H1 (cell line): ENCODE measurements at regions not wholly inside any gene's neighbourhood (a gene's known extent, or its start where the extent isn't known, plus 50 kb on each side); places are given as distances from the start of the nearest gene placed in this dataset.

Source experiments
- KDM5A ChIP-seq: fragments of 200-600 bp; IDR thresholded peaks from 2 replicates; pipeline ENCODE4 v1.7.1; 2012; ENCODE audit warnings: mild to moderate bottlenecking, low read length, inconsistent platforms, mixed read lengths
- POLR2A ChIP-seq, 2 experiments: IDR thresholded peaks; 1 replicate in 1 of 2; 2 replicates in 1 of 2; pipeline ENCODE4 v1.6.1; 2011; ENCODE audit warnings: low read depth in 2 of 2, low read length in 2 of 2, mild to moderate bottlenecking in 2 of 2; ENCODE audit errors: control extremely low read depth in 1 of 2
- RAD21 ChIP-seq, 2 experiments: IDR thresholded peaks in 1 of 2; conservative IDR thresholded peaks in 1 of 2; 2 replicates each; pipeline ENCODE4 v1.6.1; 2011; ENCODE audit warnings: low read depth in 2 of 2, low read length in 2 of 2, improper control_type of control experiment in 1 of 2, inconsistent platforms in 1 of 2, mild to moderate bottlenecking in 1 of 2, moderate library complexity in 1 of 2
- SIN3A ChIP-seq, 2 experiments: IDR thresholded peaks in 1 of 2; conservative IDR thresholded peaks in 1 of 2; 2 replicates each; pipeline ENCODE4 v1.6.1; 2011 to 2012; ENCODE audit warnings: low read length in 2 of 2, improper control_type of control experiment in 1 of 2, low read depth in 1 of 2, mild to moderate bottlenecking in 1 of 2
- TAF1 ChIP-seq: IDR thresholded peaks from 2 replicates; pipeline ENCODE4 v1.6.1; 2011; ENCODE audit warnings: mild to moderate bottlenecking, low read depth, low read length
- TF ChIP-seq, protein P1 (sequence below), 3 experiments: IDR thresholded peaks; 1 replicate in 2 of 3; 2 replicates in 1 of 3; pipeline versions ENCODE4 v1.5.1 to v1.6.1; 2011; ENCODE audit warnings: low read length in 3 of 3, mild to moderate bottlenecking in 3 of 3, inconsistent platforms in 2 of 3, low read depth in 1 of 3, moderate library complexity in 1 of 3; ENCODE audit not compliant: insufficient read depth in 1 of 3; ENCODE audit errors: control extremely low read depth in 1 of 3

GRCh38 chr2:146193619-146194018 is 1651.2 kb upstream of the ACVR2A start:
- no peak for TF ChIP-seq POLR2A (IDR thresholded peaks at IDR 0.05; ENCODE audit: control extremely low read depth in 1 of 2, low read depth in 2 of 2, low read length in 2 of 2)
- TF ChIP-seq, protein P1, sequence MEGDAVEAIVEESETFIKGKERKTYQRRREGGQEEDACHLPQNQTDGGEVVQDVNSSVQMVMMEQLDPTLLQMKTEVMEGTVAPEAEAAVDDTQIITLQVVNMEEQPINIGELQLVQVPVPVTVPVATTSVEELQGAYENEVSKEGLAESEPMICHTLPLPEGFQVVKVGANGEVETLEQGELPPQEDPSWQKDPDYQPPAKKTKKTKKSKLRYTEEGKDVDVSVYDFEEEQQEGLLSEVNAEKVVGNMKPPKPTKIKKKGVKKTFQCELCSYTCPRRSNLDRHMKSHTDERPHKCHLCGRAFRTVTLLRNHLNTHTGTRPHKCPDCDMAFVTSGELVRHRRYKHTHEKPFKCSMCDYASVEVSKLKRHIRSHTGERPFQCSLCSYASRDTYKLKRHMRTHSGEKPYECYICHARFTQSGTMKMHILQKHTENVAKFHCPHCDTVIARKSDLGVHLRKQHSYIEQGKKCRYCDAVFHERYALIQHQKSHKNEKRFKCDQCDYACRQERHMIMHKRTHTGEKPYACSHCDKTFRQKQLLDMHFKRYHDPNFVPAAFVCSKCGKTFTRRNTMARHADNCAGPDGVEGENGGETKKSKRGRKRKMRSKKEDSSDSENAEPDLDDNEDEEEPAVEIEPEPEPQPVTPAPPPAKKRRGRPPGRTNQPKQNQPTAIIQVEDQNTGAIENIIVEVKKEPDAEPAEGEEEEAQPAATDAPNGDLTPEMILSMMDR (IDR thresholded peaks at IDR 0.05; ENCODE audit: control extremely low read depth in 1 of 3, insufficient read depth in 1 of 3, low read depth in 1 of 3, low read length in 3 of 3): no peak
- no peak for TF ChIP-seq RAD21 (IDR thresholded peaks at IDR 0.05 in 1 of 2, conservative IDR thresholded peaks at IDR 0.05 in 1 of 2; ENCODE audit: low read depth in 2 of 2, low read length in 2 of 2)
- no peak for TF ChIP-seq SIN3A (conservative IDR thresholded peaks at IDR 0.05 in 1 of 2, IDR thresholded peaks at IDR 0.05 in 1 of 2; ENCODE audit: low read depth in 1 of 2, low read length in 2 of 2)
- TF ChIP-seq TAF1: no peak
- TF ChIP-seq KDM5A: no peak
